GM21619 (cell line): ENCODE measurements at regions not wholly inside any gene's neighbourhood (a gene's known extent, or its start where the extent isn't known, plus 50 kb on each side); places are given as distances from the start of the nearest gene placed in this dataset.

ENCODE experiments used
- ATAC-seq: cut with Tn5 transposase; IDR thresholded peaks from one replicate; pipeline ENCODE4 v1.9.1; 2021; ENCODE audit not compliant: unreplicated experiment

- no peak for ATAC-seq
Measured at GRCh38 chr11:129292092-129292491, 83.6 kb upstream of the BARX2 start.

- ATAC-seq = no peak
Measured at GRCh38 chr11:129291546-129291945, 84.1 kb upstream of the BARX2 start.

GRCh38 chr11:129290966-129291365 lies 84.7 kb upstream of the BARX2 start:
- no peak for ATAC-seq

GRCh38 chr11:129289350-129290040 lies 86.2 kb upstream of the BARX2 start:
- ATAC-seq = no peak

GRCh38 chr11:129287920-129288319 lies 87.7 kb upstream of the BARX2 start:
- no peak for ATAC-seq

GRCh38 chr11:129286813-129287212 lies 88.8 kb upstream of the BARX2 start:
- no peak for ATAC-seq

- no peak for ATAC-seq
Measured at GRCh38 chr11:129285402-129285786, 90.3 kb upstream of the BARX2 start.

- ATAC-seq = no peak
Measured at GRCh38 chr11:129283141-129283540, 91.0 kb upstream of the ARHGAP32 start.

GRCh38 chr11:129282634-129283033 lies 90.5 kb upstream of the ARHGAP32 start:
- ATAC-seq = no peak

- ATAC-seq = no peak
Measured at GRCh38 chr11:129281471-129282415, 89.6 kb upstream of the ARHGAP32 start.

GRCh38 chr11:129280027-129280811 lies 88.1 kb upstream of the ARHGAP32 start:
- no peak for ATAC-seq

GRCh38 chr11:129279326-129280026 lies 87.4 kb upstream of the ARHGAP32 start:
- peak; percentile 61 for ATAC-seq

GRCh38 chr11:129278586-129279319 lies 86.6 kb upstream of the ARHGAP32 start:
- no peak for ATAC-seq

- no peak for ATAC-seq
Measured at GRCh38 chr11:129277198-129277843, 85.2 kb upstream of the ARHGAP32 start.

- ATAC-seq = no peak
Measured at GRCh38 chr11:129275828-129276227, 83.7 kb upstream of the ARHGAP32 start.

- ATAC-seq = no peak
Measured at GRCh38 chr11:129273944-129274711, 82.0 kb upstream of the ARHGAP32 start.

- no peak for ATAC-seq
Measured at GRCh38 chr11:129273322-129273721, 81.2 kb upstream of the ARHGAP32 start.

GRCh38 chr11:129271030-129271429 lies 78.9 kb upstream of the ARHGAP32 start:
- no peak for ATAC-seq

GRCh38 chr11:129270446-129270845 lies 78.3 kb upstream of the ARHGAP32 start:
- no peak for ATAC-seq
